ENCODE measurements at regions not wholly inside any gene's neighbourhood (a gene's known extent, or its start where the extent isn't known, plus 50 kb on each side); places are given as distances from the start of the nearest gene placed in this dataset.
"Not testable (repeated sequence)": the region's sequence is repeated elsewhere in the genome, so short reads cannot be mapped to it uniquely, and the experiment has no call there.

- Histone ChIP-seq H3K27me3 (ENCODE audit: control insufficient read depth, low read length) (no peaks in the 10 kb centered on the region), H3K4me2 (ENCODE audit: low read length) (peak overlapping the region; percentile 33), H4K20me1 (ENCODE audit: control insufficient read depth, insufficient read depth, low read depth, low read length) (no peaks in the 10 kb centered on the region), H3K4me3 (ENCODE audit: low read length) (no peak overlapping the region), H3K27ac (ENCODE audit: low read depth, low read length) (peak overlapping the region; percentile 53), H3K79me2 (ENCODE audit: control insufficient read depth, low read length) (no peaks in the 10 kb centered on the region), H3K36me3 (ENCODE audit: control insufficient read depth, low read length) (no peaks in the 10 kb centered on the region), H3K4me1 (ENCODE audit: control insufficient read depth, low read length) (peaks cover 17% of the 10 kb centered on the region), H3K9me3 (ENCODE audit: control insufficient read depth, insufficient read depth, low read length) (no peaks in the 10 kb centered on the region), H3F3A (ENCODE audit: control insufficient read depth, insufficient read depth) (no peaks in the 10 kb centered on the region), H3K9me2 (replicated peaks; ENCODE audit: control insufficient read depth, low read length) (no peaks in the 10 kb centered on the region)
- TF ChIP-seq CTCF (IDR thresholded peaks at IDR 0.05; ENCODE audit: low read depth, low read length, poor library complexity, severe bottlenecking) (no peak), EZH2phosphoT487 (IDR thresholded peaks at IDR 0.05; ENCODE audit: borderline replicate concordance, low read length) (no peak)
These were observed 1025.0 kb upstream of the CDH10 start for GRCh38 chr5:25669645-25670401.

- TF ChIP-seq CTCF (IDR thresholded peaks at IDR 0.05; ENCODE audit: low read depth, low read length, poor library complexity, severe bottlenecking) (no peak), EZH2phosphoT487 (IDR thresholded peaks at IDR 0.05; ENCODE audit: borderline replicate concordance, low read length) (no peak)
- no peaks in the 10 kb centered on the region for H3K27me3 ChIP-seq (ENCODE audit: control insufficient read depth, low read length)
- no peaks in the 10 kb centered on the region for H3K79me2 ChIP-seq (ENCODE audit: control insufficient read depth, low read length)
- H3K36me3 ChIP-seq (ENCODE audit: control insufficient read depth, low read length): no peaks in the 10 kb centered on the region
- H3F3A ChIP-seq (ENCODE audit: control insufficient read depth, insufficient read depth): no peaks in the 10 kb centered on the region
- no peak overlapping the region for H3K27ac ChIP-seq (ENCODE audit: low read depth, low read length)
- H3K4me1 ChIP-seq (ENCODE audit: control insufficient read depth, low read length): no peaks in the 10 kb centered on the region
- H3K4me2 ChIP-seq (ENCODE audit: low read length): no peak overlapping the region
- no peaks in the 10 kb centered on the region for H4K20me1 ChIP-seq (ENCODE audit: control insufficient read depth, insufficient read depth, low read depth, low read length)
- no peaks in the 10 kb centered on the region for H3K9me3 ChIP-seq (ENCODE audit: control insufficient read depth, insufficient read depth, low read length)
- H3K9me2 ChIP-seq (replicated peaks; ENCODE audit: control insufficient read depth, low read length): no peaks in the 10 kb centered on the region
- no peak overlapping the region for H3K4me3 ChIP-seq (ENCODE audit: low read length)
These were observed 1017.8 kb upstream of the CDH10 start for GRCh38 chr5:25662610-25663009.

GRCh38 chr5:25650316-25650715 is 1005.5 kb upstream of the CDH10 start:
- not testable (repeated sequence) for H4K20me1 ChIP-seq (ENCODE audit: control insufficient read depth, insufficient read depth, low read depth, low read length); H3K9me3 ChIP-seq (ENCODE audit: control insufficient read depth, insufficient read depth, low read length); H3K4me3 ChIP-seq (ENCODE audit: low read length); H3K4me1 ChIP-seq (ENCODE audit: control insufficient read depth, low read length); H3K4me2 ChIP-seq (ENCODE audit: low read length); H3K27ac ChIP-seq (ENCODE audit: low read depth, low read length); H3F3A ChIP-seq (ENCODE audit: control insufficient read depth, insufficient read depth); H3K27me3 ChIP-seq (ENCODE audit: control insufficient read depth, low read length); H3K79me2 ChIP-seq (ENCODE audit: control insufficient read depth, low read length); H3K9me2 ChIP-seq (replicated peaks; ENCODE audit: control insufficient read depth, low read length); H3K36me3 ChIP-seq (ENCODE audit: control insufficient read depth, low read length)

GRCh38 chr5:25649628-25650265 is 1005.0 kb upstream of the CDH10 start:
- H3K27ac ChIP-seq (ENCODE audit: low read depth, low read length): no peak overlapping the region
- no peaks in the 10 kb centered on the region for H3K79me2 ChIP-seq (ENCODE audit: control insufficient read depth, low read length)
- TF ChIP-seq CTCF (IDR thresholded peaks at IDR 0.05; ENCODE audit: low read depth, low read length, poor library complexity, severe bottlenecking): no peak
- TF ChIP-seq EZH2phosphoT487 (IDR thresholded peaks at IDR 0.05; ENCODE audit: borderline replicate concordance, low read length): no peak
- no peaks in the 10 kb centered on the region for H4K20me1 ChIP-seq (ENCODE audit: control insufficient read depth, insufficient read depth, low read depth, low read length)
- no peaks in the 10 kb centered on the region for H3K9me2 ChIP-seq (replicated peaks; ENCODE audit: control insufficient read depth, low read length)
- H3K4me3 ChIP-seq (ENCODE audit: low read length): no peak overlapping the region
- H3K36me3 ChIP-seq (ENCODE audit: control insufficient read depth, low read length): no peaks in the 10 kb centered on the region
- no peaks in the 10 kb centered on the region for H3K4me1 ChIP-seq (ENCODE audit: control insufficient read depth, low read length)
- no peaks in the 10 kb centered on the region for H3F3A ChIP-seq (ENCODE audit: control insufficient read depth, insufficient read depth)
- no peaks in the 10 kb centered on the region for H3K9me3 ChIP-seq (ENCODE audit: control insufficient read depth, insufficient read depth, low read length)
- no peak overlapping the region for H3K4me2 ChIP-seq (ENCODE audit: low read length)
- H3K27me3 ChIP-seq (ENCODE audit: control insufficient read depth, low read length): no peaks in the 10 kb centered on the region

All from DOHH2 (cell line).